GM23338 (cell line): ENCODE measurements at regions not wholly inside any gene's neighbourhood (a gene's known extent, or its start where the extent isn't known, plus 50 kb on each side); places are given as distances from the start of the nearest gene placed in this dataset.

Experiments
- ATAC-seq: fragments of 200-7000 bp; cut with Tn5 transposase; 3 replicates; pipeline ENCODE4 v1.9.1; 2020
- DNase-seq: peaks from one replicate; pipeline ENCODE4 v3.0.0-alpha.2; 2015; ENCODE audit warnings: low spot score
- H2AFZ ChIP-seq: fragments of 200-600 bp; sonication (generic); 2 replicates; pipeline ENCODE4 v1.8.0; 2016; ENCODE audit warnings: antibody characterized with exemption, mild to moderate bottlenecking, moderate library complexity
- H3F3A ChIP-seq: fragments of 200-600 bp; sonication (generic); replicated peaks from 2 replicates; pipeline ENCODE4 v1.8.0; 2017; ENCODE audit warnings: antibody characterized with exemption, mixed run types, low read depth
- H3K27ac ChIP-seq: fragments of 200-600 bp; sonication (generic); 2 replicates; pipeline ENCODE4 v1.6.1; 2016; ENCODE audit warnings: low read depth
- H3K27me3 ChIP-seq: fragments of 200-600 bp; sonication (generic); 2 replicates; pipeline ENCODE4 v1.8.0; 2016; ENCODE audit warnings: mild to moderate bottlenecking, mixed run types, moderate library complexity; ENCODE audit not compliant: insufficient read depth
- H3K36me3 ChIP-seq: fragments of 200-600 bp; sonication (generic); 2 replicates; pipeline ENCODE4 v1.8.0; 2016; ENCODE audit warnings: mild to moderate bottlenecking; ENCODE audit not compliant: insufficient read depth
- H3K4me1 ChIP-seq: fragments of 200-600 bp; sonication (generic); 2 replicates; pipeline ENCODE4 v1.8.0; 2016; ENCODE audit warnings: mild to moderate bottlenecking, moderate library complexity; ENCODE audit not compliant: insufficient read depth
- H3K4me2 ChIP-seq: fragments of 200-600 bp; sonication (generic); 2 replicates; pipeline ENCODE4 v1.7.1; 2017; ENCODE audit warnings: mixed run types
- H3K4me3 ChIP-seq: fragments of 200-600 bp; sonication (generic); 2 replicates; pipeline ENCODE4 v1.6.1; 2016; ENCODE audit warnings: mixed run types
- H3K79me2 ChIP-seq: fragments of 200-600 bp; sonication (generic); replicated peaks from 2 replicates; pipeline ENCODE4 v1.8.0; 2017; ENCODE audit warnings: mild to moderate bottlenecking; ENCODE audit not compliant: insufficient read depth
- H3K9me2 ChIP-seq: fragments of 200-600 bp; sonication (generic); 2 replicates; pipeline ENCODE4 v1.8.0; 2017; ENCODE audit not compliant: insufficient read depth
- H4K20me1 ChIP-seq: fragments of 200-600 bp; sonication (generic); replicated peaks from 2 replicates; pipeline ENCODE4 v1.8.0; 2017; ENCODE audit warnings: mild to moderate bottlenecking; ENCODE audit not compliant: insufficient read depth
- H3K27ac Mint-ChIP-seq: 2 replicates; pipeline ENCODE4 v1.8.0; 2020; ENCODE audit warnings: inconsistent platforms, mild to moderate bottlenecking, moderate library complexity, mixed read lengths
- H3K27me3 Mint-ChIP-seq: 3 replicates; pipeline ENCODE4 v1.8.0; 2022; ENCODE audit warnings: low read depth, mild to moderate bottlenecking, moderate library complexity, mixed read lengths, inconsistent platforms; ENCODE audit not compliant: insufficient read depth, poor library complexity
- H3K36me3 Mint-ChIP-seq: 3 replicates; pipeline ENCODE4 v1.8.0; 2021; ENCODE audit warnings: low read depth, mild to moderate bottlenecking, inconsistent platforms, moderate library complexity, mixed read lengths
- H3K4me1 Mint-ChIP-seq: 3 replicates; pipeline ENCODE4 v1.8.0; 2020; ENCODE audit warnings: mild to moderate bottlenecking, inconsistent platforms, mixed read lengths
- H3K4me3 Mint-ChIP-seq: 3 replicates; pipeline ENCODE4 v1.8.0; 2021; ENCODE audit warnings: moderate library complexity, mild to moderate bottlenecking, inconsistent platforms, mixed read lengths
- H3K9me3 Mint-ChIP-seq: 3 replicates; pipeline ENCODE4 v1.8.0; 2020; ENCODE audit warnings: moderate library complexity, mild to moderate bottlenecking, inconsistent platforms, mixed read lengths
- NANOG ChIP-seq: IDR thresholded peaks from 2 replicates; pipeline ENCODE4 v1.6.1; 2016; ENCODE audit warnings: antibody characterized with exemption, borderline replicate concordance
- REST ChIP-seq: IDR thresholded peaks from one replicate; pipeline ENCODE4 v1.6.1; 2018; ENCODE audit warnings: antibody characterized with exemption; ENCODE audit not compliant: unreplicated experiment
- STAT1 ChIP-seq: IDR thresholded peaks from one replicate; pipeline ENCODE4 v1.6.1; 2016; ENCODE audit warnings: antibody characterized with exemption; ENCODE audit not compliant: unreplicated experiment
- ZNF114 ChIP-seq: fragments of 250-450 bp; sonication (Bioruptor Pico); IDR thresholded peaks from 2 replicates; pipeline ENCODE4 v1.5.0; 2020; ENCODE audit warnings: mild to moderate bottlenecking, moderate library complexity
- TF ChIP-seq, protein P1 (sequence below), 2 experiments: fragments of 200-600 bp in 1 of 2; sonication (generic) in 1 of 2; conservative IDR thresholded peaks; 2 replicates each; pipeline versions ENCODE4 v1.5.1 to v1.6.1; 2016 to 2017; ENCODE audit warnings: antibody characterized with exemption in 2 of 2, low read depth in 2 of 2, mild to moderate bottlenecking in 2 of 2, moderate library complexity in 1 of 2
- TF ChIP-seq, protein P2 (sequence below): IDR thresholded peaks from 2 replicates; pipeline ENCODE4 v1.6.1; 2016; ENCODE audit warnings: antibody characterized with exemption

GRCh38 chr18:78527984-78528383, 451.6 kb upstream of the SALL3 start:
- Histone ChIP-seq H3F3A (no peaks in the 10 kb centered on the region), H3K27me3 (no peaks in the 10 kb centered on the region), H3K4me2 (no peak overlapping the region), H3K4me3 (no peak overlapping the region), H2AFZ (no peak overlapping the region), H3K4me1 (no peaks in the 10 kb centered on the region), H3K36me3 (no peaks in the 10 kb centered on the region), H4K20me1 (no peaks in the 10 kb centered on the region), H3K79me2 (no peaks in the 10 kb centered on the region), H3K9me2 (no peaks in the 10 kb centered on the region), H3K27ac (no peak overlapping the region)
- Mint-ChIP-seq H3K4me1 (no peaks in the 10 kb centered on the region), H3K4me3 (no peak overlapping the region), H3K27me3 (peaks cover 10% of the 10 kb centered on the region), H3K9me3 (peaks cover 94% of the 10 kb centered on the region), H3K27ac (no peak overlapping the region), H3K36me3 (peaks cover 45% of the 10 kb centered on the region)
- TF ChIP-seq ZNF114 (no peak), REST (no peak)
- ATAC-seq (no peak), DNase-seq (no peak)

DNA sequence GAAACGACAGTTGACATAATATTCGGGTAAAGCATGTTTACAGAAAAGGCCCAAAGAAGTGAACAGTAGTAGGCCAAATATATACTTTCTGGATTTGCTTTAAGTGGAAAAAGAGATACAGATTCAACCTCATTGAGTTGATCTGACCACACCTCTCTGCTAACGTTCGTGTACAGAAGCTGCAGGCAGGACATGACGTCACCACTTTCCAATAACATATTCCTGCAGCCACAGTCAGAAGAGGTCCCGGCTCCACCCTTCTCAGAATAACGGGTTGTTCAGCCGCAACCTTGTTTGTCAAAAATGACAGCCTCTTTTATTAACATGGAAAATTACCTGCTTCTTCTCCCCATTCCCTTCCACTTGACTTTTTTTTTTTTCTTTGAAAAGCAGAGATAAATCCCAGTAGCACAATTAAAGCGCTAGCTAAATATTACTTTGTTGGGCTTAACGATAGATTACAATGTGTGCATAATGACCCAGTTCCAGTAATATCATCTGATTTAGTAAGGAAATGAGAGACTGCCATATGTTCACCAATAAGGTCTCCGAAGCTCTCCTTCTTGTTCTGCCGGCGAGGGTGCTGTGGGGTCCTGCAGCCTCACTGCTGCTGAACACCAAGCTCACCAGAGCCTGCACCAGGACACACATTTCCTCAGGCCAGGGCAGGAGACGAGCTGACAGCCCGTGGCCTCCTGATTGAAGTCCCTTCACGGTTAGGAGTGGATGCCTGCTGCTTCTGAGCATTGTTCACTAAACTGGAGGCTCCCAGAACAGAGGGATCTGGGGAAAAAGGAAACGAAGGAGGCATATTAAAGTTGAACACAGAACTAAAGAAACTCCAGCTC, 451.0 kb upstream of the SALL3 start:
- Histone ChIP-seq H3K36me3 (no peaks in the 10 kb centered on the region), H3K9me2 (no peaks in the 10 kb centered on the region), H2AFZ (no peak overlapping the region), H3K4me3 (no peak overlapping the region), H3K79me2 (no peaks in the 10 kb centered on the region), H3K27me3 (no peaks in the 10 kb centered on the region), H3K4me1 (no peaks in the 10 kb centered on the region), H3K4me2 (no peak overlapping the region), H3K27ac (no peak overlapping the region), H3F3A (no peaks in the 10 kb centered on the region), H4K20me1 (no peaks in the 10 kb centered on the region)
- no peak overlapping the region for H3K4me3 Mint-ChIP-seq
- ATAC-seq: no peak
- H3K27me3 Mint-ChIP-seq: peaks cover 6% of the 10 kb centered on the region
- no peaks in the 10 kb centered on the region for H3K4me1 Mint-ChIP-seq
- peaks cover 94% of the 10 kb centered on the region for H3K9me3 Mint-ChIP-seq
- DNase-seq: no peak
- H3K36me3 Mint-ChIP-seq: peaks cover 42% of the 10 kb centered on the region
- H3K27ac Mint-ChIP-seq: no peak overlapping the region
- TF ChIP-seq STAT1 (no peak), REST (no peak), NANOG (no peak), ZNF114 (no peak)
- TF ChIP-seq, protein P1, sequence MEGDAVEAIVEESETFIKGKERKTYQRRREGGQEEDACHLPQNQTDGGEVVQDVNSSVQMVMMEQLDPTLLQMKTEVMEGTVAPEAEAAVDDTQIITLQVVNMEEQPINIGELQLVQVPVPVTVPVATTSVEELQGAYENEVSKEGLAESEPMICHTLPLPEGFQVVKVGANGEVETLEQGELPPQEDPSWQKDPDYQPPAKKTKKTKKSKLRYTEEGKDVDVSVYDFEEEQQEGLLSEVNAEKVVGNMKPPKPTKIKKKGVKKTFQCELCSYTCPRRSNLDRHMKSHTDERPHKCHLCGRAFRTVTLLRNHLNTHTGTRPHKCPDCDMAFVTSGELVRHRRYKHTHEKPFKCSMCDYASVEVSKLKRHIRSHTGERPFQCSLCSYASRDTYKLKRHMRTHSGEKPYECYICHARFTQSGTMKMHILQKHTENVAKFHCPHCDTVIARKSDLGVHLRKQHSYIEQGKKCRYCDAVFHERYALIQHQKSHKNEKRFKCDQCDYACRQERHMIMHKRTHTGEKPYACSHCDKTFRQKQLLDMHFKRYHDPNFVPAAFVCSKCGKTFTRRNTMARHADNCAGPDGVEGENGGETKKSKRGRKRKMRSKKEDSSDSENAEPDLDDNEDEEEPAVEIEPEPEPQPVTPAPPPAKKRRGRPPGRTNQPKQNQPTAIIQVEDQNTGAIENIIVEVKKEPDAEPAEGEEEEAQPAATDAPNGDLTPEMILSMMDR (conservative IDR thresholded peaks at IDR 0.05; ENCODE audit: low read depth in 2 of 2): no peak
- TF ChIP-seq, protein P2, sequence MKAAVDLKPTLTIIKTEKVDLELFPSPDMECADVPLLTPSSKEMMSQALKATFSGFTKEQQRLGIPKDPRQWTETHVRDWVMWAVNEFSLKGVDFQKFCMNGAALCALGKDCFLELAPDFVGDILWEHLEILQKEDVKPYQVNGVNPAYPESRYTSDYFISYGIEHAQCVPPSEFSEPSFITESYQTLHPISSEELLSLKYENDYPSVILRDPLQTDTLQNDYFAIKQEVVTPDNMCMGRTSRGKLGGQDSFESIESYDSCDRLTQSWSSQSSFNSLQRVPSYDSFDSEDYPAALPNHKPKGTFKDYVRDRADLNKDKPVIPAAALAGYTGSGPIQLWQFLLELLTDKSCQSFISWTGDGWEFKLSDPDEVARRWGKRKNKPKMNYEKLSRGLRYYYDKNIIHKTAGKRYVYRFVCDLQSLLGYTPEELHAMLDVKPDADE: no peak
